Left lung (tissue), 4 donors: ENCODE measurements at regions not wholly inside any gene's neighbourhood (a gene's known extent, or its start where the extent isn't known, plus 50 kb on each side); places are given as distances from the start of the nearest gene placed in this dataset.
"Not testable (repeated sequence)": the region's sequence is repeated elsewhere in the genome, so short reads cannot be mapped to it uniquely, and the experiment has no call there.

ENCODE experiments used
- ATAC-seq: fragments of 200-7000 bp; cut with Tn5 transposase; one replicate; pipeline ENCODE4 v1.9.1; 2020; ENCODE audit warnings: moderate library complexity
- DNase-seq, 4 donors: peaks; one replicate each; pipeline ENCODE4 v3.0.0-alpha.2; 2013 to 2020
- H3K27ac ChIP-seq, 2 donors: fragments of 200-600 bp; sonication (generic) in 1 of 2; one replicate each; pipeline versions ENCODE4 v1.5.0 to v1.8.0; 2020 to 2021
- H3K27me3 ChIP-seq, 2 donors: fragments of 200-600 bp; sonication (generic) in 1 of 2; one replicate each; pipeline versions ENCODE4 v1.5.0 to v1.8.0; 2020 to 2021
- H3K36me3 ChIP-seq, 2 donors: fragments of 200-600 bp; sonication (generic) in 1 of 2; one replicate each; pipeline versions ENCODE4 v1.5.0 to v1.8.0; 2020 to 2021
- H3K4me1 ChIP-seq, 2 donors: fragments of 200-600 bp; one replicate each; pipeline ENCODE4 v1.8.0; 2021
- H3K4me3 ChIP-seq, 2 donors: fragments of 200-600 bp; sonication (generic) in 1 of 2; one replicate each; pipeline versions ENCODE4 v1.5.0 to v1.8.0; 2020 to 2021; ENCODE audit warnings: mild to moderate bottlenecking in 1 of 2
- H3K9me3 ChIP-seq, 2 donors: fragments of 200-600 bp; sonication (generic) in 1 of 2; one replicate each; pipeline versions ENCODE4 v1.5.0 to v1.8.0; 2020 to 2021
- CTCF ChIP-seq, 2 donors: fragments of 200-600 bp; sonication (generic) in 1 of 2; IDR thresholded peaks; one replicate each; pipeline versions ENCODE4 v1.5.0 to v1.8.0; 2021; ENCODE audit warnings: antibody characterized with exemption in 2 of 2
- intact Hi-C, 2 donors: fragments of 100-400 bp; cut with DNase I; formaldehyde crosslinking; loops; one replicate each; pipeline versions ENCODE4 v1.11.2 to v1.14.2; 2022
- donor health status: DM: no; HTN: yes; CAD: no.
- donor health status: DM: no; HTN: no; CAD: no.

GRCh38 chr1:29555043-29555620 is 318.8 kb downstream of the PTPRU start:
- intact Hi-C loops: no loop called here
- H3K27me3 ChIP-seq: peaks cover 0 to 13% of the 10 kb centered on the region in 2 donors
- H3K27ac ChIP-seq: no peak overlapping the region
- DNase-seq: no peak
- no peak for ATAC-seq
- no peaks in the 10 kb centered on the region for H3K9me3 ChIP-seq
- H3K4me1 ChIP-seq: no peaks in the 10 kb centered on the region
- H3K36me3 ChIP-seq: no peaks in the 10 kb centered on the region
- TF ChIP-seq CTCF (IDR thresholded peaks at IDR 0.05): no peak
- no peak overlapping the region for H3K4me3 ChIP-seq

DNA sequence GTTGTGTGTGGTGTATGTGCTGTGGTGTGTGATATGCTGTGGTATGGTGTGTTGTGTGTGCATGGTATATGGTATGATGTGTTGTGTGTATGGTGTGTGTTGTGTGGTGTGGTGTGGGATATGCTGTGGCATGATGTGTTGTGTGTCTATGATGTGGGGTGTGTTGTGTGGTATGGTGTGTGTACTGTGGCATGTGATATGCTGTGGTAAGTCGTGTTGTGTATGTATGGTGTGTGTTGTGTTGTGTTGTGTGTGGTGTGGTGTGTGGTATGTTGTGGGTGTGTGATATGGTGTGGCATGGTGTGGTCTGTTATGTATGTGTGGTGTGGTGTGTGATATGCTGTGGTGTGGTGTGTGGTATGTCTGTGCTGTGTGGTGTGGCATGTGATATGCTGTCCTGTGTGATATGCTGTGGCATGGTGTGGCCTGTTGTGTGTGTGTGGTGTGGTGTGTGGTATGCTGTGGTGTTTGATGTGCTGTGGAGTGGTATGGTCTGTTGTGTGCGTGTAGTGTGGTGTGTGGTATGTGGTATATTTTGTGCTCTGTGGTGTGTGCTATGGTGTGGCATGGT is 318.0 kb downstream of the PTPRU start:
- H3K27ac ChIP-seq: no peak overlapping the region
- intact Hi-C loops: no loop called here
- no peak for DNase-seq
- no peaks in the 10 kb centered on the region for H3K9me3 ChIP-seq
- ATAC-seq: no peak
- H3K4me1 ChIP-seq: no peaks in the 10 kb centered on the region
- TF ChIP-seq CTCF (IDR thresholded peaks at IDR 0.05): no peak
- H3K27me3 ChIP-seq: peaks cover 0 to 17% of the 10 kb centered on the region in 2 donors
- H3K36me3 ChIP-seq: no peaks in the 10 kb centered on the region
- H3K4me3 ChIP-seq: no peak overlapping the region

GRCh38 chr1:29551123-29551936 is 315.0 kb downstream of the PTPRU start:
- DNase-seq: no peak
- intact Hi-C loops: no loop called here
- no peak for TF ChIP-seq CTCF (IDR thresholded peaks at IDR 0.05)

GRCh38 chr1:29550119-29550841 is 314.0 kb downstream of the PTPRU start:
- no peak overlapping the region for H3K27ac ChIP-seq
- no peak overlapping the region for H3K4me3 ChIP-seq
- H3K27me3 ChIP-seq: peaks cover 0 to 10% of the 10 kb centered on the region in 2 donors
- no peaks in the 10 kb centered on the region for H3K36me3 ChIP-seq
- no peaks in the 10 kb centered on the region for H3K9me3 ChIP-seq
- no peak for TF ChIP-seq CTCF (IDR thresholded peaks at IDR 0.05)
- DNase-seq: peak; percentile 6 to 84 (median 48)
- no peaks in the 10 kb centered on the region for H3K4me1 ChIP-seq
- peak; percentile 93 for ATAC-seq
- intact Hi-C loops: no loop called here

More at GRCh38 chr1:29551123-29551936, 315.0 kb downstream of the PTPRU start:
- Histone ChIP-seq H3K27ac (no peak overlapping the region), H3K36me3 (no peaks in the 10 kb centered on the region), H3K4me3 (no peak overlapping the region), H3K4me1 (no peaks in the 10 kb centered on the region), H3K27me3 (peaks cover 0 to 10% of the 10 kb centered on the region in 2 donors), H3K9me3 (no peaks in the 10 kb centered on the region)
- ATAC-seq: no peak

- H3K4me1 ChIP-seq, H3K27me3 ChIP-seq, H3K27ac ChIP-seq, H3K36me3 ChIP-seq, H3K9me3 ChIP-seq, H3K4me3 ChIP-seq, DNase-seq, intact Hi-C loops: not testable (repeated sequence)
- ATAC-seq: peak; percentile 48
Measured at GRCh38 chr1:29549728-29550118, 313.4 kb downstream of the PTPRU start.
